GM13976 (cell line): ENCODE measurements at regions not wholly inside any gene's neighbourhood (a gene's known extent, or its start where the extent isn't known, plus 50 kb on each side); places are given as distances from the start of the nearest gene placed in this dataset.

Source experiments
- DNase-seq: peaks from one replicate; pipeline ENCODE4 v3.0.0; 2012; ENCODE audit warnings: low spot score
- in situ Hi-C: fragments of 300-500 bp; cut with MboI; formaldehyde crosslinking; loops from one replicate; pipeline ENCODE4 v1.12.0; 2022; ENCODE audit warnings: low sequenced_read_pairs, mixed read lengths, inconsistent platforms; ENCODE audit not compliant: unreplicated experiment
- TF ChIP-seq, protein P1 (sequence below): IDR thresholded peaks from 2 replicates; pipeline ENCODE4 v1.5.1; 2012; ENCODE audit warnings: borderline replicate concordance, mild to moderate bottlenecking; ENCODE audit not compliant: insufficient read depth; ENCODE audit errors: extremely low read depth, missing control alignments, control extremely low read depth

GRCh38 chr12:23433121-23433520 lies 516.3 kb downstream of the SOX5 start:
- in situ Hi-C loops, result no loop called here
- TF ChIP-seq, protein P1, sequence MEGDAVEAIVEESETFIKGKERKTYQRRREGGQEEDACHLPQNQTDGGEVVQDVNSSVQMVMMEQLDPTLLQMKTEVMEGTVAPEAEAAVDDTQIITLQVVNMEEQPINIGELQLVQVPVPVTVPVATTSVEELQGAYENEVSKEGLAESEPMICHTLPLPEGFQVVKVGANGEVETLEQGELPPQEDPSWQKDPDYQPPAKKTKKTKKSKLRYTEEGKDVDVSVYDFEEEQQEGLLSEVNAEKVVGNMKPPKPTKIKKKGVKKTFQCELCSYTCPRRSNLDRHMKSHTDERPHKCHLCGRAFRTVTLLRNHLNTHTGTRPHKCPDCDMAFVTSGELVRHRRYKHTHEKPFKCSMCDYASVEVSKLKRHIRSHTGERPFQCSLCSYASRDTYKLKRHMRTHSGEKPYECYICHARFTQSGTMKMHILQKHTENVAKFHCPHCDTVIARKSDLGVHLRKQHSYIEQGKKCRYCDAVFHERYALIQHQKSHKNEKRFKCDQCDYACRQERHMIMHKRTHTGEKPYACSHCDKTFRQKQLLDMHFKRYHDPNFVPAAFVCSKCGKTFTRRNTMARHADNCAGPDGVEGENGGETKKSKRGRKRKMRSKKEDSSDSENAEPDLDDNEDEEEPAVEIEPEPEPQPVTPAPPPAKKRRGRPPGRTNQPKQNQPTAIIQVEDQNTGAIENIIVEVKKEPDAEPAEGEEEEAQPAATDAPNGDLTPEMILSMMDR, result no peak
- DNase-seq, result no peak

- in situ Hi-C loops, result no loop called here
- no peak for DNase-seq
- TF ChIP-seq, protein P1, result no peak
Observed at GRCh38 chr12:23434154-23434553, 515.3 kb downstream of the SOX5 start.

- TF ChIP-seq, protein P1, result no peak
- DNase-seq, result no peak
- in situ Hi-C loops, result no loop called here
Observed at GRCh38 chr12:23446746-23447145, 502.7 kb downstream of the SOX5 start.

DNA sequence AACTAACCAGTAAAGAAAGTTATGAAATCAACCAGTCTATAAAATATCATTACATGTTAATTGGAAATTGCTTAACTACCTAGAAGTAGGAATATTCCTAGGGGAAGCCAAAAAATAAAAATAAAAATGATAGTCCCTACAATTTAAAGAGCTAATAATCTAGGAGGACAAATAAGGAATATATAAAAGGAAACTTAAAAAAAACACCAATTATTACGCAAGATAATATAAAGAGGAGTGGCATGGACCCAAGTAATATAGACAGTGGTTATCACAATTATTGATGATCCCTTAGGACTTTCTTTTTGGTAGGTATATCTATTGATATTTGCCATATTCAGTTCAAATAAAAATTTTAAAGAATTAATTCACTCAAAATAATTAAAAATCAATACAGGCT lies 498.7 kb downstream of the SOX5 start:
- DNase-seq, result no peak
- in situ Hi-C loops, result no loop called here
- TF ChIP-seq, protein P1, result no peak

- TF ChIP-seq, protein P1, result no peak
- in situ Hi-C loops, result no loop called here
- no peak for DNase-seq
Observed at GRCh38 chr12:23455283-23455682, 494.2 kb downstream of the SOX5 start.

GRCh38 chr12:23458640-23459039 lies 490.8 kb downstream of the SOX5 start:
- TF ChIP-seq, protein P1, result no peak
- in situ Hi-C loops, result no loop called here
- DNase-seq, result no peak

DNA sequence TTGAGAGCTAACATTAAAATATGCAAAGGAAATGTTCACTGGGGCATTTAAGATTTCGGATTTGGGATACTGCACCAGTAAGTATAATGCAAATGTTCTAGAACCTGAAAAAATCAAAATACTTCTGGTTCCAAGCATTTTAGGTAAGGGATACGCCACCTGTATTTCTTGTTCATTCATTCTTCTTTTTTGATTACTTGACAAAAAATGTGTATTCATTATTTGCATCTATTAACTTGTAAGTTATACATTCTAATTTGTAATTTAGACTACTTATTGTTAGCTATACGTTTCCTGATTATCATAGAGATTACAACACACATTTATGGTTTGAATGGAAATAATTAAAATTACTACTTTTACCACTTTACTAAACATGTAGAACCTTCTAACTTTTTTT lies 486.9 kb downstream of the SOX5 start:
- TF ChIP-seq, protein P1, result no peak
- DNase-seq, result no peak
- in situ Hi-C loops, result no loop called here
